Subcutaneous abdominal adipose tissue (tissue), 5 donors: ENCODE measurements at regions not wholly inside any gene's neighbourhood (a gene's known extent, or its start where the extent isn't known, plus 50 kb on each side); places are given as distances from the start of the nearest gene placed in this dataset.
A peak's percentile ranks its signal among the peaks of the same experiment; 100 is the strongest.

Experiments used
- H3K27ac ChIP-seq: one replicate; pipeline ENCODE4 v1.7.0; 2013; ENCODE audit warnings: low read depth, mild to moderate bottlenecking, inconsistent platforms, low read length, moderate library complexity
- H3K27me3 ChIP-seq, 5 donors: one replicate each; pipeline ENCODE4 v1.7.0; 2013; ENCODE audit warnings: low read length in 5 of 5, inconsistent platforms in 1 of 5; ENCODE audit not compliant: control insufficient read depth in 5 of 5, insufficient read depth in 4 of 5
- H3K36me3 ChIP-seq, 5 donors: one replicate each; pipeline ENCODE4 v1.7.0; 2013; ENCODE audit warnings: low read length in 5 of 5; ENCODE audit not compliant: control insufficient read depth in 5 of 5, insufficient read depth in 5 of 5
- H3K4me1 ChIP-seq, 5 donors: one replicate each; pipeline ENCODE4 v1.7.0; 2013; ENCODE audit warnings: low read length in 5 of 5, mild to moderate bottlenecking in 3 of 5, moderate library complexity in 1 of 5; ENCODE audit not compliant: control insufficient read depth in 5 of 5, insufficient read depth in 5 of 5
- H3K4me3 ChIP-seq, 5 donors: one replicate each; pipeline ENCODE4 v1.7.0; 2013; ENCODE audit warnings: low read length in 5 of 5, low read depth in 1 of 5
- H3K9ac ChIP-seq, 5 donors: one replicate each; pipeline ENCODE4 v1.7.0; 2013; ENCODE audit warnings: low read length in 5 of 5, mild to moderate bottlenecking in 4 of 5, moderate library complexity in 3 of 5
- H3K9me3 ChIP-seq, 5 donors: one replicate each; pipeline ENCODE4 v1.7.0; 2013; ENCODE audit warnings: low read length in 5 of 5; ENCODE audit not compliant: control insufficient read depth in 5 of 5
- donor health status: healthy.
- donor health status: healthy.
- donor health status: healthy.
- donor health status: healthy.
- donor health status: healthy.

DNA sequence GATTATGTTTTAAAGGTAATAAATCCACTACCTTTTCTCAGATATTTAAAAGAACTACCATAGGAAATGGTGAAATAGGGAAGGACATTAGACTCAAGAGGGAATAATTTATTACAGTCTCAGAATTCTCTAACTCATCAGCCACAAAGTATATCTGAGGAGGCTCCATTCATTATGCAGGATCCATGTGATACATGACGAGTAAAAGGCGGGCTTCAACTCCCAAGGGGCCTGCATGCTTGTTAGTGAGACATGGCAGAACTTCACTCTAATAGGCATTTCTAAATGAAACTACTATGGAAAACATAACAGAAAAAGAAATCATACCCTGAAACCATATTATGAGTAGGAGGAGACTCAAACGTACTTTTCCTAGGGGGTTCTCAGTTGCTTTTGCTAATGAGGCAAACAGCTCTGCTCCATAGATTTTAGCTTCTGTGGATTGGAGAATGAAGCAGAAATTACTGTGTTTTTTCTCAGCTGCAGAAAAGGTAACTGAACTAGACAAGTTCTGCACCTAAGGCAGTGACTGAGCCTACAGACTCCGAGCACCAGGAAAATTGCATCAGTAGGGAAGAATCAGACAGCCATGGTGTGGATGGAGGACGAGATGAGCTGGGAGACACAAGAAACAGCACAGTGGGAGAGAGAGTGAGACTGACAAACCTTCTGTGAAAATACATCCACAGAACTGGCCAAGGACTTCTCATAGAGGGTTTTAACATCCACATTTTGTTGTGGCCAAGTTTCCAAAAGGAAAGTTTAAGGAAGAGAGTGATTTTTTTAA, 254.6 kb upstream of the PRDM1 start:
- no peaks in the 10 kb centered on the region for H3K9me3 ChIP-seq
- peaks cover 2 to 19% (median 13%) of the 10 kb centered on the region in 5 donors for H3K4me1 ChIP-seq
- no peak overlapping the region for H3K4me3 ChIP-seq
- H3K9ac ChIP-seq = peak overlapping the region in 1 of 5 donors; percentile 19
- no peaks in the 10 kb centered on the region for H3K36me3 ChIP-seq
- H3K27ac ChIP-seq = peak overlapping the region; percentile 61
- H3K27me3 ChIP-seq = no peaks in the 10 kb centered on the region

GRCh38 chr6:105825210-105825609, 260.9 kb upstream of the PRDM1 start:
- Histone ChIP-seq H3K9me3 (no peaks in the 10 kb centered on the region), H3K4me3 (no peak overlapping the region), H3K27ac (no peak overlapping the region), H3K36me3 (no peaks in the 10 kb centered on the region), H3K4me1 (no peaks in the 10 kb centered on the region), H3K9ac (no peak overlapping the region), H3K27me3 (no peaks in the 10 kb centered on the region)

- Histone ChIP-seq H3K27me3 (no peaks in the 10 kb centered on the region), H3K27ac (no peak overlapping the region), H3K9me3 (no peaks in the 10 kb centered on the region), H3K9ac (no peak overlapping the region), H3K4me1 (no peaks in the 10 kb centered on the region), H3K4me3 (no peak overlapping the region), H3K36me3 (no peaks in the 10 kb centered on the region)
These were observed 261.4 kb upstream of the PRDM1 start for GRCh38 chr6:105824732-105825131.

DNA sequence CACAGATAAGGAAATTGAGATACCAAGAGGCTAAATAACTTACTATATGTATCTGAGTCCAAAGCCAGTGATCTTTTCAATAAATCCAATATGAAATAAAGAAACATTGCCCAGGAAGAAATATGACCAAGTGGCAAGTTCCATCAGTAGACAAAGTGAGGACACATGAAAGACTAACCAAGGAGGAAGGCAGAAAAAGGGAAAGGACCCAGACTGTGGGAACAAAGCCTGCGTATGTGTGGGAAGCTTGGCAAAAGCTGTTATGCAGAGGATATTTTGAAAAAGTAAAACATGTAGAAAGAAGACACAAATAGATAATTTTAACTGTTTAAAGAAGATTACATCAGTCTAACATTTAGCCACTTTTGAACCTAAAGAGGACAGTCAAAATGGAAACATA, 264.4 kb upstream of the PRDM1 start:
- Histone ChIP-seq H3K9me3 (no peaks in the 10 kb centered on the region), H3K27ac (no peak overlapping the region), H3K4me3 (no peak overlapping the region), H3K9ac (no peak overlapping the region), H3K4me1 (no peaks in the 10 kb centered on the region), H3K36me3 (no peaks in the 10 kb centered on the region), H3K27me3 (no peaks in the 10 kb centered on the region)

GRCh38 chr6:105821027-105821426, 265.1 kb upstream of the PRDM1 start:
- Histone ChIP-seq H3K9ac (no peak overlapping the region), H3K4me1 (peaks cover 0 to 4% (median 0%) of the 10 kb centered on the region in 5 donors), H3K36me3 (no peaks in the 10 kb centered on the region), H3K27ac (no peak overlapping the region), H3K27me3 (peaks cover 0 to 2% (median 0%) of the 10 kb centered on the region in 5 donors), H3K9me3 (no peaks in the 10 kb centered on the region), H3K4me3 (no peak overlapping the region)

- Histone ChIP-seq H3K9ac (no peak overlapping the region), H3K36me3 (no peaks in the 10 kb centered on the region), H3K27ac (no peak overlapping the region), H3K4me1 (peaks cover 0 to 4% (median 0%) of the 10 kb centered on the region in 5 donors), H3K9me3 (no peaks in the 10 kb centered on the region), H3K27me3 (peaks cover 0 to 2% (median 0%) of the 10 kb centered on the region in 5 donors), H3K4me3 (no peak overlapping the region)
These were observed 266.4 kb upstream of the PRDM1 start for GRCh38 chr6:105819745-105820144.

DNA sequence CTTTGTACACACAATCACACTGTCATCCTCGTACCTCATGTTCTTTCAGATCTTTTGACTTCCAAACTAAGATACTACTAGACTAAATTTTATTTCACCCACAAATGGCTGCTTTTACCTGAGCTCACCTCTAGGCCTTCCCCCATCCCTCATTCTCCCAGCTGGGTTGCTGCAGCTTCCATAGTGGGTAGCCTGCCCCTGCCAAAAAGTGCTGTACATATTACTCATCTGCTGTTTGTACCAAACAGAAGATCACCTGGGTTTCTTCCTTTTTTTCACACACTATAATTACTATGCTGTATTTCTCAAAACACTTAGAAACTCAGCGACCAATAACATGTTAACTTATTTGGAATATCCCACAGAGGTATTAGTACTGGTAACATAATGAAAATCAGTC, 267.6 kb upstream of the PRDM1 start:
- Histone ChIP-seq H3K9me3 (no peaks in the 10 kb centered on the region), H3K27me3 (peaks cover 0 to 2% (median 0%) of the 10 kb centered on the region in 5 donors), H3K36me3 (no peaks in the 10 kb centered on the region), H3K27ac (no peak overlapping the region), H3K4me3 (no peak overlapping the region), H3K4me1 (peaks cover 0 to 4% (median 0%) of the 10 kb centered on the region in 5 donors), H3K9ac (no peak overlapping the region)

GRCh38 chr6:105817961-105818360, 268.2 kb upstream of the PRDM1 start:
- H3K9me3 ChIP-seq = no peaks in the 10 kb centered on the region
- peaks cover 0 to 2% (median 0%) of the 10 kb centered on the region in 5 donors for H3K27me3 ChIP-seq
- H3K4me3 ChIP-seq = no peak overlapping the region
- H3K9ac ChIP-seq = no peak overlapping the region
- H3K4me1 ChIP-seq = peaks cover 0 to 4% (median 0%) of the 10 kb centered on the region in 5 donors
- no peak overlapping the region for H3K27ac ChIP-seq
- H3K36me3 ChIP-seq = no peaks in the 10 kb centered on the region

GRCh38 chr6:105817370-105817769, 268.8 kb upstream of the PRDM1 start:
- Histone ChIP-seq H3K4me3 (no peak overlapping the region), H3K36me3 (no peaks in the 10 kb centered on the region), H3K27ac (no peak overlapping the region), H3K4me1 (peaks cover 0 to 4% (median 0%) of the 10 kb centered on the region in 5 donors), H3K9ac (no peak overlapping the region), H3K9me3 (no peaks in the 10 kb centered on the region), H3K27me3 (peaks cover 0 to 2% (median 0%) of the 10 kb centered on the region in 5 donors)

DNA sequence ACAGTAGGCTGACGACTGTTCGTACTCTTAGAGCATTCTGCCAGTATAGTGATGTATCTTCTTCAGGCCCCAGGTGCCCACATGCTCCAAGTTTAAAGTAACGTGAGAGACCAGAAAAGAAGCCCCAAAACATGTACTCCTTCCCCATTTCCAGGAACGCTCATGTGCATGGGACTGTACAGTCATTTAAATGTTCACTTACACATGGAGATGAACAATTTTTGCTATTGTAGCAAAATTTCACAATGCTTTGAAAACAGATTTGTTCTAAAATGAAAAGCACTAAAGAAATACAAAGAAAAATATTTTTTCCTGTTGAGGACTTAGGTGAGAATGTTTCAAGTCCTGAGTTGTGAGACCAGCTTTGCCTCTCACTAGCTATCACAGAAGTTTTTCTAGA, 269.3 kb upstream of the PRDM1 start:
- no peak overlapping the region for H3K9ac ChIP-seq
- H3K9me3 ChIP-seq = no peaks in the 10 kb centered on the region
- H3K27me3 ChIP-seq = peaks cover 0 to 2% (median 0%) of the 10 kb centered on the region in 5 donors
- H3K36me3 ChIP-seq = no peaks in the 10 kb centered on the region
- H3K27ac ChIP-seq = no peak overlapping the region
- peaks cover 0 to 4% (median 0%) of the 10 kb centered on the region in 5 donors for H3K4me1 ChIP-seq
- H3K4me3 ChIP-seq = no peak overlapping the region
